Keratinocyte (primary cell): ENCODE measurements at regions not wholly inside any gene's neighbourhood (a gene's known extent, or its start where the extent isn't known, plus 50 kb on each side); places are given as distances from the start of the nearest gene placed in this dataset.

ENCODE experiments used
- DNase-seq: peaks from one replicate; pipeline ENCODE4 v3.0.0-alpha.2; 2011; ENCODE audit warnings: low read depth, missing footprints, low spot score
- FAIRE-seq: peaks from 2 replicates; lab custom pipeline; 2011; peaks lifted over from hg19 to GRCh38; lab: Jason Lieb, UNC
- H2AFZ ChIP-seq: 2 replicates; pipeline ENCODE4 v1.6.0; 2012; ENCODE audit warnings: low read length, control low read depth, inconsistent platforms; ENCODE audit not compliant: control insufficient read depth
- H3K27ac ChIP-seq: 2 replicates; pipeline ENCODE4 v1.5.1; 2011; ENCODE audit warnings: low read length; ENCODE audit not compliant: control insufficient read depth, insufficient read depth
- H3K27me3 ChIP-seq: 3 replicates; pipeline ENCODE4 v1.6.0; 2011; ENCODE audit warnings: low read length; ENCODE audit not compliant: control insufficient read depth, insufficient read depth; ENCODE audit errors: extremely low read depth
- H3K36me3 ChIP-seq, 2 experiments: 2 replicates in 1 of 2; 3 replicates in 1 of 2; pipeline ENCODE4 v1.5.1; 2011; ENCODE audit warnings: low read length in 2 of 2, mild to moderate bottlenecking in 1 of 2; ENCODE audit not compliant: control insufficient read depth in 2 of 2, insufficient read depth in 2 of 2; ENCODE audit errors: extremely low read depth in 1 of 2
- H3K4me1 ChIP-seq: 3 replicates; pipeline ENCODE4 v1.5.1; 2011; ENCODE audit warnings: low read length; ENCODE audit not compliant: control insufficient read depth, insufficient read depth; ENCODE audit errors: extremely low read depth
- H3K4me2 ChIP-seq: 3 replicates; pipeline ENCODE4 v1.6.0; 2011; ENCODE audit warnings: low read depth, low read length; ENCODE audit not compliant: control insufficient read depth, insufficient read depth; ENCODE audit errors: extremely low read depth
- H3K4me3 ChIP-seq, 3 experiments: fragments of 200-600 bp in 1 of 3; sonication (generic) in 1 of 3; 2 replicates in 2 of 3; 3 replicates in 1 of 3; pipeline ENCODE4 v1.5.1; 2011 to 2016; ENCODE audit warnings: low read length in 3 of 3, mild to moderate bottlenecking in 3 of 3, control low read depth in 2 of 3, inconsistent platforms in 1 of 3, low read depth in 1 of 3, mixed read lengths in 1 of 3, mixed run types in 1 of 3, moderate library complexity in 1 of 3; ENCODE audit not compliant: control insufficient read depth in 2 of 3, insufficient read depth in 2 of 3; ENCODE audit errors: extremely low read depth in 1 of 3
- H3K79me2 ChIP-seq: 2 replicates; pipeline ENCODE4 v1.6.0; 2012; ENCODE audit warnings: low read length; ENCODE audit not compliant: control insufficient read depth, insufficient read depth
- H3K9ac ChIP-seq: 3 replicates; pipeline ENCODE4 v1.6.0; 2011; ENCODE audit warnings: low read length; ENCODE audit not compliant: control insufficient read depth, insufficient read depth; ENCODE audit errors: extremely low read depth
- H3K9me1 ChIP-seq: 3 replicates; pipeline ENCODE4 v1.6.0; 2011; ENCODE audit warnings: low read length; ENCODE audit not compliant: control insufficient read depth, insufficient read depth; ENCODE audit errors: extremely low read depth
- H3K9me3 ChIP-seq: 2 replicates; pipeline ENCODE4 v1.5.1; 2012; ENCODE audit warnings: low read depth, low read length; ENCODE audit not compliant: control insufficient read depth
- H4K20me1 ChIP-seq: 3 replicates; pipeline ENCODE4 v1.6.0; 2011; ENCODE audit warnings: low read length; ENCODE audit not compliant: control insufficient read depth, insufficient read depth; ENCODE audit errors: extremely low read depth
- CTCF ChIP-seq, 3 experiments: IDR thresholded peaks in 1 of 3; conservative IDR thresholded peaks in 1 of 3; optimal IDR thresholded peaks in 1 of 3; 2 replicates in 2 of 3; 3 replicates in 1 of 3; pipeline versions ENCODE3 to v1.5.1; 2011; ENCODE audit warnings: low read length in 3 of 3, mild to moderate bottlenecking in 3 of 3, moderate library complexity in 2 of 3, control low read depth in 1 of 3, inconsistent platforms in 1 of 3; ENCODE audit not compliant: insufficient read depth in 2 of 3; ENCODE audit errors: extremely low read depth in 1 of 3
- EZH2 ChIP-seq: IDR thresholded peaks from one replicate; pipeline ENCODE4 v1.6.1; 2012; ENCODE audit warnings: inconsistent platforms, mild to moderate bottlenecking, low read length, moderate library complexity
- dilution Hi-C: fragments of 300-500 bp; cut with MboI; formaldehyde crosslinking; loops from one replicate; pipeline ENCODE4 v1.7.0; 2020; ENCODE audit warnings: low sequenced_read_pairs; ENCODE audit not compliant: extremely low pct_ligation_motif_present

GRCh38 chr6:22809370-22809769 lies 240.0 kb downstream of the HDGFL1 start:
- H4K20me1 ChIP-seq = no peaks in the 10 kb centered on the region
- no peak overlapping the region for H2AFZ ChIP-seq
- FAIRE-seq (no peak), DNase-seq (no peak)
- H3K79me2 ChIP-seq = no peaks in the 10 kb centered on the region
- dilution Hi-C loops = no loop called here
- H3K4me2 ChIP-seq = no peak overlapping the region
- no peaks in the 10 kb centered on the region for H3K9me3 ChIP-seq
- H3K4me3 ChIP-seq = no peak overlapping the region
- no peaks in the 10 kb centered on the region for H3K4me1 ChIP-seq
- H3K36me3 ChIP-seq = no peaks in the 10 kb centered on the region
- H3K27me3 ChIP-seq = no peaks in the 10 kb centered on the region
- TF ChIP-seq CTCF (optimal IDR thresholded peaks at IDR 0.05 in 1 of 3, IDR thresholded peaks at IDR 0.05 in 1 of 3, conservative IDR thresholded peaks at IDR 0.05 in 1 of 3; ENCODE audit: extremely low read depth in 1 of 3, insufficient read depth in 2 of 3, low read length in 3 of 3) (no peak), EZH2 (no peak)
- H3K9me1 ChIP-seq = no peaks in the 10 kb centered on the region
- H3K9ac ChIP-seq = no peak overlapping the region
- no peak overlapping the region for H3K27ac ChIP-seq

GRCh38 chr6:22819209-22819608 lies 249.8 kb downstream of the HDGFL1 start:
- Histone ChIP-seq H3K27me3 (no peaks in the 10 kb centered on the region), H3K27ac (no peak overlapping the region), H3K9me1 (no peaks in the 10 kb centered on the region), H3K79me2 (no peaks in the 10 kb centered on the region), H3K4me1 (peaks cover 3% of the 10 kb centered on the region), H3K9me3 (no peaks in the 10 kb centered on the region), H2AFZ (no peak overlapping the region), H3K36me3 (no peaks in the 10 kb centered on the region), H3K4me2 (no peak overlapping the region), H3K4me3 (no peak overlapping the region), H3K9ac (no peak overlapping the region), H4K20me1 (no peaks in the 10 kb centered on the region)
- DNase-seq = no peak
- dilution Hi-C loops = no loop called here
- no peak for TF ChIP-seq CTCF (optimal IDR thresholded peaks at IDR 0.05 in 1 of 3, IDR thresholded peaks at IDR 0.05 in 1 of 3, conservative IDR thresholded peaks at IDR 0.05 in 1 of 3; ENCODE audit: extremely low read depth in 1 of 3, insufficient read depth in 2 of 3, low read length in 3 of 3)
- TF ChIP-seq EZH2 = no peak
- FAIRE-seq = no peak
